HUES6 (cell line): ENCODE measurements at regions not wholly inside any gene's neighbourhood (a gene's known extent, or its start where the extent isn't known, plus 50 kb on each side); places are given as distances from the start of the nearest gene placed in this dataset.
"Not testable (repeated sequence)": the region's sequence is repeated elsewhere in the genome, so short reads cannot be mapped to it uniquely, and the experiment has no call there.

Experiments
- H3K27ac ChIP-seq: 2 replicates; pipeline ENCODE4 v1.7.0; 2013; ENCODE audit warnings: low read depth, mild to moderate bottlenecking, low read length, inconsistent platforms
- H3K27me3 ChIP-seq: 2 replicates; pipeline ENCODE4 v1.6.1; 2013; ENCODE audit warnings: low read length; ENCODE audit not compliant: control insufficient read depth, insufficient read depth
- H3K36me3 ChIP-seq: 2 replicates; pipeline ENCODE4 v1.6.1; 2013; ENCODE audit warnings: low read length; ENCODE audit not compliant: control insufficient read depth, insufficient read depth
- H3K4me1 ChIP-seq: 2 replicates; pipeline ENCODE4 v1.6.1; 2013; ENCODE audit warnings: low read length; ENCODE audit not compliant: control insufficient read depth, insufficient read depth
- H3K4me3 ChIP-seq: 2 replicates; pipeline ENCODE4 v1.5.1; 2013; ENCODE audit warnings: low read depth, low read length
- H3K9ac ChIP-seq: one replicate; pipeline ENCODE4 v1.6.1; 2013; ENCODE audit warnings: mild to moderate bottlenecking, low read length
- H3K9me3 ChIP-seq: 2 replicates; pipeline ENCODE4 v1.6.1; 2013; ENCODE audit warnings: low read depth, low read length; ENCODE audit not compliant: control insufficient read depth, insufficient read depth

- H3K27me3 ChIP-seq: no peaks in the 10 kb centered on the region
- 0 out of 2 replicates have a peak, but pooled peaks cover 3% of the 10 kb centered on the region for H3K4me1 ChIP-seq
- H3K36me3 ChIP-seq: no peaks in the 10 kb centered on the region
- H3K9me3 ChIP-seq: no peaks in the 10 kb centered on the region
- no peak overlapping the region for H3K9ac ChIP-seq
- H3K27ac ChIP-seq: no peak overlapping the region
- H3K4me3 ChIP-seq: no peak overlapping the region
Observed at GRCh38 chr14:35964697-35965286, 138.7 kb downstream of the BRMS1L start.

GRCh38 chr14:35963209-35963608, 137.1 kb downstream of the BRMS1L start:
- Histone ChIP-seq H3K4me1 (0 out of 2 replicates have a peak, but pooled peaks cover 3% of the 10 kb centered on the region), H3K9me3 (no peaks in the 10 kb centered on the region), H3K27me3 (no peaks in the 10 kb centered on the region), H3K27ac (no peak overlapping the region), H3K9ac (no peak overlapping the region), H3K4me3 (no peak overlapping the region), H3K36me3 (no peaks in the 10 kb centered on the region)

- H3K36me3 ChIP-seq: no peaks in the 10 kb centered on the region
- H3K27ac ChIP-seq: no peak overlapping the region
- H3K27me3 ChIP-seq: no peaks in the 10 kb centered on the region
- H3K4me1 ChIP-seq: 0 out of 2 replicates have a peak, but pooled peaks cover 3% of the 10 kb centered on the region
- H3K4me3 ChIP-seq: no peak overlapping the region
- no peak overlapping the region for H3K9ac ChIP-seq
- no peaks in the 10 kb centered on the region for H3K9me3 ChIP-seq
Observed at GRCh38 chr14:35961697-35962274, 135.6 kb downstream of the BRMS1L start.

- Histone ChIP-seq H3K9ac (no peak overlapping the region), H3K27me3 (no peaks in the 10 kb centered on the region), H3K36me3 (no peaks in the 10 kb centered on the region), H3K9me3 (no peaks in the 10 kb centered on the region), H3K4me1 (no peaks in the 10 kb centered on the region), H3K27ac (no peak overlapping the region), H3K4me3 (no peak overlapping the region)
Observed at GRCh38 chr14:35959835-35960234, 133.7 kb downstream of the BRMS1L start.

GRCh38 chr14:35958499-35958898, 132.4 kb downstream of the BRMS1L start:
- H3K9me3 ChIP-seq: no peaks in the 10 kb centered on the region
- no peaks in the 10 kb centered on the region for H3K4me1 ChIP-seq
- H3K27ac ChIP-seq: no peak overlapping the region
- H3K36me3 ChIP-seq: no peaks in the 10 kb centered on the region
- H3K4me3 ChIP-seq: no peak overlapping the region
- no peak overlapping the region for H3K9ac ChIP-seq
- no peaks in the 10 kb centered on the region for H3K27me3 ChIP-seq

GRCh38 chr14:35956376-35957085, 130.4 kb downstream of the BRMS1L start:
- Histone ChIP-seq H3K4me1 (peaks cover 10% of the 10 kb centered on the region; the same call in 1 of the 2 replicates), H3K27me3 (no peaks in the 10 kb centered on the region), H3K9me3 (no peaks in the 10 kb centered on the region)

GRCh38 chr14:35952584-35952983, 126.4 kb downstream of the BRMS1L start:
- H3K27me3 ChIP-seq: no peaks in the 10 kb centered on the region
- H3K9me3 ChIP-seq: no peaks in the 10 kb centered on the region
- H3K36me3 ChIP-seq: no peaks in the 10 kb centered on the region
- peaks cover 10% of the 10 kb centered on the region; the same call in 1 of the 2 replicates for H3K4me1 ChIP-seq
- H3K9ac ChIP-seq: no peak overlapping the region
- H3K27ac ChIP-seq: no peak overlapping the region
- no peak overlapping the region for H3K4me3 ChIP-seq

More at GRCh38 chr14:35956376-35957085, 130.4 kb downstream of the BRMS1L start:
- no peaks in the 10 kb centered on the region for H3K36me3 ChIP-seq
- no peak overlapping the region for H3K4me3 ChIP-seq
- no peak overlapping the region for H3K27ac ChIP-seq
- H3K9ac ChIP-seq: no peak overlapping the region

GRCh38 chr14:35949920-35950513, 123.9 kb downstream of the BRMS1L start:
- no peak overlapping the region for H3K27ac ChIP-seq

GRCh38 chr14:35947983-35948382, 121.8 kb downstream of the BRMS1L start:
- H3K9me3 ChIP-seq, H3K4me3 ChIP-seq, H3K36me3 ChIP-seq, H3K9ac ChIP-seq, H3K27ac ChIP-seq, H3K4me1 ChIP-seq, H3K27me3 ChIP-seq: not testable (repeated sequence)

More at GRCh38 chr14:35949920-35950513, 123.9 kb downstream of the BRMS1L start:
- Histone ChIP-seq H3K36me3 (no peaks in the 10 kb centered on the region), H3K27me3 (no peaks in the 10 kb centered on the region), H3K4me1 (peaks cover 10% of the 10 kb centered on the region; the same call in 1 of the 2 replicates), H3K9me3 (no peaks in the 10 kb centered on the region), H3K4me3 (no peak overlapping the region), H3K9ac (no peak overlapping the region)

- Histone ChIP-seq H3K9ac (no peak overlapping the region), H3K4me1 (no peaks in the 10 kb centered on the region), H3K9me3 (no peaks in the 10 kb centered on the region), H3K27me3 (peaks cover 4% of the 10 kb centered on the region; the same call in 1 of the 2 replicates), H3K27ac (no peak overlapping the region), H3K4me3 (no peak overlapping the region), H3K36me3 (no peaks in the 10 kb centered on the region)
Observed at GRCh38 chr14:35944847-35945246, 118.7 kb downstream of the BRMS1L start.

GRCh38 chr14:35940291-35940690, 114.2 kb downstream of the BRMS1L start:
- H3K4me1 ChIP-seq: no peaks in the 10 kb centered on the region
- peaks cover 31% of the 10 kb centered on the region for H3K27me3 ChIP-seq
- H3K9ac ChIP-seq: no peak overlapping the region
- no peaks in the 10 kb centered on the region for H3K36me3 ChIP-seq
- no peak overlapping the region for H3K4me3 ChIP-seq
- no peak overlapping the region for H3K27ac ChIP-seq
- no peaks in the 10 kb centered on the region for H3K9me3 ChIP-seq
